ENCODE measurements at regions not wholly inside any gene's neighbourhood (a gene's known extent, or its start where the extent isn't known, plus 50 kb on each side); places are given as distances from the start of the nearest gene placed in this dataset.

GRCh38 chr12:19021240-19021639 is 108.3 kb upstream of the PLEKHA5 start:
- no peak overlapping the region for H3K23ac ChIP-seq (ENCODE audit: insufficient read length)
- ChIA-PET POLR2A (ENCODE audit: partially characterized antibody) (no interaction called here), CTCF (ENCODE audit: partially characterized antibody) (no interaction called here)
- no peak overlapping the region for H3K27ac ChIP-seq (ENCODE audit: low read depth, low read length)
- no peak overlapping the region for H2BK20ac ChIP-seq (ENCODE audit: low read length)
- no peak overlapping the region for H2BK120ac ChIP-seq (replicated peaks; ENCODE audit: low read depth, low read length)
- no peak overlapping the region for H3K9ac ChIP-seq (replicated peaks in 1 of 4; ENCODE audit: extremely low read depth in 1 of 4, low read depth in 3 of 4, low read length in 3 of 4)
- H3K27me3 ChIP-seq (replicated peaks in 1 of 4; ENCODE audit: control insufficient read depth in 3 of 4, extremely low read depth in 1 of 4, insufficient read depth in 3 of 4, low read length in 3 of 4), result peaks cover 0 to 1% (median 0%) of the 10 kb centered on the region in 4 experiments; a peak in 1 of 7 replicates
- DNase-seq (ENCODE audit: low read depth in 1 of 2, low spot score in 2 of 2) (no peak), FAIRE-seq (no peak)
- H2BK12ac ChIP-seq (ENCODE audit: low read depth, low read length), result no peak overlapping the region
- no peaks in the 10 kb centered on the region for H3K23me2 ChIP-seq (ENCODE audit: low read depth, low read length)
- no peak overlapping the region for H3K56ac ChIP-seq (replicated peaks; ENCODE audit: insufficient read length, low read depth, low read length)
- H3K4ac ChIP-seq (replicated peaks; ENCODE audit: insufficient read length, low read depth, low read length), result no peak overlapping the region
- H4K91ac ChIP-seq (replicated peaks; ENCODE audit: insufficient read length, low read length), result no peak overlapping the region
- no peaks in the 10 kb centered on the region for H4K20me1 ChIP-seq (replicated peaks in 1 of 2; ENCODE audit: control insufficient read depth in 1 of 2, insufficient read depth in 2 of 2, low read length in 2 of 2)
- H4K5ac ChIP-seq (ENCODE audit: insufficient read length, low read depth, low read length), result no peak overlapping the region
- H2AFZ ChIP-seq (ENCODE audit: low read length), result no peak overlapping the region
- H3K4me2 ChIP-seq (ENCODE audit: insufficient read depth in 1 of 2, low read depth in 2 of 2, low read length in 2 of 2), result no peak overlapping the region
- H3K4me3 ChIP-seq (ENCODE audit: extremely low read depth in 1 of 4, insufficient read depth in 2 of 4, low read depth in 3 of 4, low read length in 4 of 4), result no peak overlapping the region
- H3K4me1 ChIP-seq (replicated peaks in 1 of 4; ENCODE audit: control insufficient read depth in 3 of 4, insufficient read depth in 4 of 4, low read length in 3 of 4), result no peaks in the 10 kb centered on the region; a peak in 1 of 7 replicates
- H3K18ac ChIP-seq (ENCODE audit: extremely low read depth, low read length), result no peak overlapping the region
- WGBS, 2 experiments (ENCODE audit: extremely low coverage in 1 of 2, insufficient coverage in 1 of 2, insufficient read length in 1 of 2, insufficient replicate concordance in 2 of 2, low coverage in 1 of 2, low lambda C conversion rate in 2 of 2, missing lambda C conversion rate in 1 of 2), result 79% methylated on average over 4 of the region's 4 CpGs; no CpG with 5 or more reads in 1 of the 2 experiments
- H3K9me3 ChIP-seq (ENCODE audit: insufficient read depth in 2 of 2, low read depth in 1 of 2, low read length in 1 of 2), result no peaks in the 10 kb centered on the region
- peaks cover 0 to 3% (median 1%) of the 10 kb centered on the region in 4 experiments; a peak in 1 of 8 replicates for H3K36me3 ChIP-seq (ENCODE audit: control insufficient read depth in 2 of 4, insufficient read depth in 4 of 4, low read length in 3 of 4)
- no peak overlapping the region for H3K14ac ChIP-seq (ENCODE audit: insufficient read length)
- no peaks in the 10 kb centered on the region for H3K79me1 ChIP-seq (ENCODE audit: low read depth, low read length)
- no peak overlapping the region for H2BK5ac ChIP-seq (ENCODE audit: low read depth, low read length)
- H2BK15ac ChIP-seq (ENCODE audit: low read length), result no peak overlapping the region
- H3K79me2 ChIP-seq (ENCODE audit: control insufficient read depth in 1 of 2, insufficient read depth in 2 of 2, low read length in 2 of 2), result no peaks in the 10 kb centered on the region
- H2AK5ac ChIP-seq (ENCODE audit: low read depth, low read length), result no peak overlapping the region
- H4K8ac ChIP-seq (ENCODE audit: extremely low read depth, insufficient read depth, low read length), result no peak overlapping the region
- TF ChIP-seq HDAC6 (IDR thresholded peaks at IDR 0.05; ENCODE audit: low read depth, low read length) (no peak), YY1 (IDR thresholded peaks at IDR 0.05; ENCODE audit: low read depth, low read length) (no peak), KDM5A (IDR thresholded peaks at IDR 0.05; ENCODE audit: low read length) (no peak)

Measured in H1 (cell line).